ENCODE measurements at regions not wholly inside any gene's neighbourhood (a gene's known extent, or its start where the extent isn't known, plus 50 kb on each side); places are given as distances from the start of the nearest gene placed in this dataset.

DNA sequence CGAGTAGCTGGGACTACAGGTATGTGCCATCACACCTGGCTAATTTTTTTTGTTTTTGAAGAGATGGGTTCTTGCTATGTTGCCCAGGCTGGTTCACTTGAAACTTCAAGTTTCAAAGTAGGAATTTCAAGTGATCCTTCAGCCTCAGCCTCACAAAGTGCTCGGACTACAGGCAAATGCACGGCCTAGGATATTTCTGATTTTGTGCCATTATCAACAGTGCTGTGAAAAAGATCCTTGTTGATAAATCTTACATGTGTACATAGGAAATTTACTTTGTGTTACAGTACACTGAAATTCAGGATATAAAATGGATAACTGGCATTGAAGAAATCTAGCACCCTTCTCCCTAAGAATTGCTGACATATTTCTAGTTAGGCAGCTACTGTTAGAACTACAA, 184.6 kb upstream of the PRDM1 start:
- no peak for DNase-seq

- DNase-seq, result no peak
Measured at GRCh38 chr6:105900125-105900937, 185.8 kb upstream of the PRDM1 start.

- DNase-seq, result no peak
Measured at GRCh38 chr6:105898286-105898685, 187.8 kb upstream of the PRDM1 start.

DNA sequence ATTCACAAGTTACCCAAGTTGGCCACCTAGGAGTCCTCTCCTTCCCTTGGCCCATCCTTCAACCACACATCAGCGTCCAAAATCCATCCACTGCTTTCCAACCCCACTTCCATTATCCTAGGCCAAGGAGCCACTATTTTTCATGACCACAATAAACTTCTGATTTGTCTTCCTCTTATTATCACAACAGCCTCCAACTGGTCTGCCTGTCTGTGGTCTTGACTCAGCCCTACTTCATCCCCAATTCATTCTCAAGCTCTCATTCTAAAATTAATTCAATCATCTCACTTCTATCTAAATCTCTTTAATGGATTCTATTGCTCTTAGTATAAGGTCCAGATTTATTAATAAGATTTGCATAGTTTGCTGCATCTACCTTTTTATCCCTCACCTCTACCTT, 189.0 kb upstream of the PRDM1 start:
- DNase-seq, result no peak

GRCh38 chr6:105896821-105897095, 189.4 kb upstream of the PRDM1 start:
- DNase-seq, result peak; percentile 69

GRCh38 chr6:105896052-105896820, 189.9 kb upstream of the PRDM1 start:
- DNase-seq, result no peak

- DNase-seq, result no peak
Measured at GRCh38 chr6:105894556-105894955, 191.6 kb upstream of the PRDM1 start.

GRCh38 chr6:105893741-105894140, 192.4 kb upstream of the PRDM1 start:
- DNase-seq, result no peak

DNA sequence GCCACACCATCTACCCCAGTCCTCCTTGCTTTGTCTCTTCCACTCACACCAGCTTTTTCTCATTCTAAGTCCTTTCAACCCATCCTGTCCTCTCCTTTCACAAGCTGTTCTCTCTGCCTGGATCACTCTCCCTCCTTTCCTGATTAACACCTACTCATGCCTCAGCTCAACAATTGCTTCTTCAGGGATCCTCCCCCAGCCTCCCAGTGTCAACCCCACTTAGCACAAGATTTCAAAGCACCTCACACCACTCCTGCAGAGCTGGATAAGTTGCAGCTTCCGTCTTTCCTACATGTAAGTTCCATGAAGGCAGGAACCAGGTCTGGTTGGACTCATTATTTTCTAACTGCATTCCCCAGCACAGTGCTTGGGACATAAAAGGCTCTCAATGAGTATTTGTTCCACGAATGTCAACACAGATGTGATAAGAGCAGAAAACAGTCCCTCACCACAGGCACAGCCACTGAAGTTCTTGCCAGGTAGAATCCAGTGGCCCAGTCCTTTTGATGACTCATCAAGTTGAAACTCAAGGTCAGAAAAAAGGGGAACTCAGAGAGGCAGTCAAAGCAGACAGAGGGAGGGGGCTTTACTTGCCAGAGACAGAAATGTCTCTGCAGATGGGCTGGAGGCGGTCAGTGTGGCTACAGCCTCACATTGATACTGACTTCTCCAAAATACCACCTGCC, 193.4 kb upstream of the PRDM1 start:
- no peak for DNase-seq

GRCh38 chr6:105890521-105891244, 195.5 kb upstream of the PRDM1 start:
- no peak for DNase-seq

GRCh38 chr6:105889902-105890301, 196.2 kb upstream of the PRDM1 start:
- DNase-seq, result no peak

- DNase-seq, result no peak
Measured at GRCh38 chr6:105886814-105887544, 199.2 kb upstream of the PRDM1 start.

GRCh38 chr6:105886066-105886813, 199.9 kb upstream of the PRDM1 start:
- no peak for DNase-seq

DNA sequence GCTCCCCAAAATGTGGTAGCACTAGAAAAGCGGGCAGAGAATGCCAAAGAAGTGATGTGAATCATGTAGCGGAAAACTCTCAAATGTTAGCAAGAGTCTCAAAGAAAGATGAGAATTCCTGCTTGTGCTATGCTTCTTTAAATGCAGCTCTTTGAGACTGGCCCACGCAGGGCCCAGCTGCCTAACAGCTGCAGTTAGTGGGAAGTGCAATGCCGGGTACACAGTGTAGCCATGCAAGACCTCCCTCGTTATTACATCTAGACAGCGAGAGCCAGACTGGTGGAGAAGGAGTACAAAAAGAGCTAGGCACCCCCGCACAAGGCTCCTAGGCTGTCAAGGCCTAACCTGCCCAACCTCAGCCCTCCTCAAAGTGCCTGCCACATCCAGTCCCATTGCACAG, 201.7 kb upstream of the PRDM1 start:
- DNase-seq, result no peak

GRCh38 chr6:105884011-105884410, 202.1 kb upstream of the PRDM1 start:
- DNase-seq, result no peak

GRCh38 chr6:105882828-105883227, 203.3 kb upstream of the PRDM1 start:
- DNase-seq, result no peak

DNA sequence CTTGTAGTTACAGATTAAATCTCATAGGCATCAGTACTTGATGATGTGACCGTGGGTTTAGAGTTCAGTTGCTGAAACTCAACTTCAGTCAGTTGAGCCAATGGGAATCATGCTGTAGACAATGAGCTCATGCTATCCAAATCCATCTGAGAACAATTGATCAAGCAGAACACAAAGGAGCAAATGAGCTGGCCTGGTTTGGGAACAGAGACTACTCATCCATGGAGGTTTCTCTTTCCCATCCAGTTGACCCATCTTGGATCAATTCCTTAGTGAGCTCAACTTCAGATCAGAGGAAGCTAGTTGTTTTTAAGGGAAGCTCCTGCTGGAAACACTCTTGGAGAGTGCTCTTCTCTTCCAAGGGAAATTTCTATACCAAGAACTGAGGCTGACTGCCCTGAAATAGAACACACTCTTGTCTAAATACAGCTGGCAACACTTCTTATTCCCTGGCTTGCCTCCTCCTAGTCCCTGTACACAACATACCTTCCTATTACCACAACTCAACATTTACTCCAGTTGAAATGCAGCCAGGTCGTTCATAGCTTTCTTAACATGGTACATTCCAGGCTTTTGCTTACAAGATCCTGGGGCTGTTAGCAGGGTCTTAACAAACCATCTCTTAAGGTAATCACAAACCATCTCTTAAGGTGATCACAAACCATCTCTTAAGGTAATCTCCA, 203.9 kb upstream of the PRDM1 start:
- DNase-seq, result no peak

GRCh38 chr6:105881608-105882007, 204.5 kb upstream of the PRDM1 start:
- DNase-seq, result no peak

GRCh38 chr6:105880030-105880492, 206.1 kb upstream of the PRDM1 start:
- DNase-seq, result no peak

DNA sequence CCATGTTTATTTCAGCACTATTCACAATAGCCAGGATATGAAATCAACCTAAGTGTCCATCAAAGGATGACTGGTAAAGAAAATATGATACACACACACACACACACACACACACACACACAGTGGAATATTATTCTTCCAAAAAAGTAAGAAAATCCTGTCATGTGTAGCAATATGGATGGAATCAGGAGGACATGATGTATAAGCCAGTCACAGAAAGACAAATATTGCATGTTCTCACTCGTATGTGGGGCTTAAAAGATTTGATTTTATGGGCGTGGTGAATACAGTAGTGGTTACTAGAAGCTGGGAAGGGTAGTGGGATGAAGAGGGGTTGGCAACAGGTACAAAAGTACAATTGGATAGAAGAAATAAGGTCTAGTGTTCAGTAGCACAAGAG, 207.0 kb upstream of the PRDM1 start:
- DNase-seq, result no peak

- no peak for DNase-seq
Measured at GRCh38 chr6:105875974-105876640, 210.0 kb upstream of the PRDM1 start.

Measured in NCI-H774 (cell line).